Right hindlimb (tissue), 1 donor: ENCODE measurements at regions not wholly inside any gene's neighbourhood (a gene's known extent, or its start where the extent isn't known, plus 50 kb on each side); places are given as distances from the start of the nearest gene placed in this dataset.

Experiments used
- DNase-seq: peaks from one replicate; pipeline ENCODE4 v3.0.0-alpha.2; 2018

GRCh38 chr5:5708367-5708919 lies 286.0 kb downstream of the ICE1 start:
- DNase-seq, result no peak

GRCh38 chr5:5705010-5705409 lies 282.5 kb downstream of the ICE1 start:
- no peak for DNase-seq

GRCh38 chr5:5704352-5704751 lies 281.9 kb downstream of the ICE1 start:
- DNase-seq, result no peak

GRCh38 chr5:5702934-5703333 lies 280.5 kb downstream of the ICE1 start:
- no peak for DNase-seq

GRCh38 chr5:5700549-5700948 lies 278.1 kb downstream of the ICE1 start:
- DNase-seq, result no peak

GRCh38 chr5:5699062-5699461 lies 276.6 kb downstream of the ICE1 start:
- no peak for DNase-seq

- no peak for DNase-seq
These were observed 272.8 kb downstream of the ICE1 start for GRCh38 chr5:5695266-5695665.

GRCh38 chr5:5688925-5689310 lies 266.4 kb downstream of the ICE1 start:
- DNase-seq, result no peak

- no peak for DNase-seq
These were observed 265.9 kb downstream of the ICE1 start for GRCh38 chr5:5688194-5688924.

GRCh38 chr5:5687113-5687512 lies 264.6 kb downstream of the ICE1 start:
- no peak for DNase-seq

GRCh38 chr5:5686356-5686755 lies 263.9 kb downstream of the ICE1 start:
- DNase-seq, result no peak

- DNase-seq, result no peak
These were observed 263.3 kb downstream of the ICE1 start for GRCh38 chr5:5685737-5686136.

GRCh38 chr5:5683174-5683573 lies 260.7 kb downstream of the ICE1 start:
- no peak for DNase-seq

- no peak for DNase-seq
These were observed 256.4 kb downstream of the ICE1 start for GRCh38 chr5:5678909-5679308.

- no peak for DNase-seq
These were observed 255.3 kb downstream of the ICE1 start for GRCh38 chr5:5677738-5678137.

GRCh38 chr5:5676218-5676617 lies 253.7 kb downstream of the ICE1 start:
- no peak for DNase-seq

- no peak for DNase-seq
These were observed 253.0 kb downstream of the ICE1 start for GRCh38 chr5:5675511-5675910.

GRCh38 chr5:5671823-5672222 lies 249.3 kb downstream of the ICE1 start:
- no peak for DNase-seq

GRCh38 chr5:5667136-5667554 lies 244.7 kb downstream of the ICE1 start:
- DNase-seq, result no peak

GRCh38 chr5:5666369-5666768 lies 243.9 kb downstream of the ICE1 start:
- DNase-seq, result no peak

- DNase-seq, result no peak
These were observed 243.5 kb downstream of the ICE1 start for GRCh38 chr5:5666076-5666365.

- DNase-seq, result no peak
These were observed 243.0 kb downstream of the ICE1 start for GRCh38 chr5:5665225-5666075.

GRCh38 chr5:5658889-5659465 lies 236.5 kb downstream of the ICE1 start:
- DNase-seq, result no peak

GRCh38 chr5:5658226-5658625 lies 235.7 kb downstream of the ICE1 start:
- peak; percentile 60 for DNase-seq
